Endothelial cell of umbilical vein (primary cell): ENCODE measurements at regions not wholly inside any gene's neighbourhood (a gene's known extent, or its start where the extent isn't known, plus 50 kb on each side); places are given as distances from the start of the nearest gene placed in this dataset.

Experiments used
- BruUV-seq: library from RNA; stranded (reverse); fragments of 400-500 nt; replicated peaks from 2 replicates; lab custom pipeline; 2021; lab: Mats Ljungman, UMichigan
- CTCF ChIA-PET: fragments of 300-600, 350-600 bp; sonication (Branson Sonifier 250); formaldehyde crosslinking; loops from one replicate; lab custom pipeline; 2021; ENCODE audit warnings: antibody characterized with exemption, inconsistent platforms; lab: Charles Lee
- POLR2A ChIA-PET: fragments of 300-600, 350-600 bp; sonication (Branson Sonifier 250); formaldehyde crosslinking; loops from one replicate; lab custom pipeline; 2021; ENCODE audit warnings: antibody characterized with exemption, inconsistent platforms; lab: Charles Lee
- DNase-seq: peaks from one replicate; pipeline ENCODE4 v3.0.0-alpha.2; 2011; ENCODE audit warnings: low read depth, low spot score
- FAIRE-seq: peaks from 2 replicates; lab custom pipeline; 2011; peaks lifted over from hg19 to GRCh38; lab: Jason Lieb, UNC
- H2AFZ ChIP-seq: 2 replicates; pipeline ENCODE4 v1.6.0; 2012; ENCODE audit warnings: low read depth, low read length, control low read depth, inconsistent platforms
- H3K27ac ChIP-seq: 2 replicates; pipeline ENCODE4 v1.5.1; 2011; ENCODE audit warnings: low read depth, mild to moderate bottlenecking, control low read depth, low read length, moderate library complexity; ENCODE audit not compliant: insufficient read depth
- H3K27me3 ChIP-seq, 2 experiments: 2 replicates each; pipeline versions ENCODE4 v1.6.0 to v1.6.1; 2011; ENCODE audit warnings: low read length in 2 of 2, mixed read lengths in 1 of 2; ENCODE audit not compliant: control insufficient read depth in 2 of 2, insufficient read depth in 2 of 2
- H3K36me3 ChIP-seq, 2 experiments: 2 replicates in 1 of 2; 3 replicates in 1 of 2; pipeline ENCODE4 v1.5.1; 2011; ENCODE audit warnings: low read length in 2 of 2, mild to moderate bottlenecking in 1 of 2, moderate library complexity in 1 of 2; ENCODE audit not compliant: control insufficient read depth in 2 of 2, insufficient read depth in 2 of 2; ENCODE audit errors: extremely low read depth in 1 of 2
- H3K4me1 ChIP-seq: 3 replicates; pipeline ENCODE4 v1.5.1; 2011; ENCODE audit warnings: mild to moderate bottlenecking, low read length; ENCODE audit not compliant: control insufficient read depth, insufficient read depth; ENCODE audit errors: extremely low read depth
- H3K4me2 ChIP-seq: 2 replicates; pipeline ENCODE4 v1.6.1; 2011; ENCODE audit warnings: low read length, control low read depth, mixed read lengths; ENCODE audit not compliant: insufficient read depth
- H3K4me3 ChIP-seq, 3 experiments: fragments of 200-600 bp in 1 of 3; sonication (generic), shearing (Covaris generic) in 1 of 3; replicated peaks in 1 of 3; 2 replicates each; pipeline ENCODE4 v1.5.1; 2011 to 2016; ENCODE audit warnings: control low read depth in 3 of 3, low read length in 3 of 3, mild to moderate bottlenecking in 2 of 3, inconsistent platforms in 1 of 3, low read depth in 1 of 3, moderate library complexity in 1 of 3; ENCODE audit not compliant: insufficient read depth in 1 of 3
- H3K79me2 ChIP-seq: 2 replicates; pipeline ENCODE4 v1.6.0; 2012; ENCODE audit warnings: low read length, inconsistent platforms; ENCODE audit not compliant: control insufficient read depth, insufficient read depth
- H3K9ac ChIP-seq: replicated peaks from 2 replicates; pipeline ENCODE3; 2011; ENCODE audit warnings: low read length, control low read depth; ENCODE audit not compliant: insufficient read depth; ENCODE audit errors: extremely low read depth
- H3K9me1 ChIP-seq: replicated peaks from 3 replicates; pipeline ENCODE4 v1.6.0; 2011; ENCODE audit warnings: mild to moderate bottlenecking, low read length; ENCODE audit not compliant: control insufficient read depth, insufficient read depth; ENCODE audit errors: extremely low read depth
- H3K9me3 ChIP-seq: replicated peaks from 2 replicates; pipeline ENCODE4 v1.5.1; 2012; ENCODE audit warnings: low read length, inconsistent platforms; ENCODE audit not compliant: control insufficient read depth, insufficient read depth
- H4K20me1 ChIP-seq: replicated peaks from 2 replicates; pipeline ENCODE3; 2011; ENCODE audit warnings: mild to moderate bottlenecking, low read length; ENCODE audit not compliant: control insufficient read depth, insufficient read depth; ENCODE audit errors: extremely low read depth
- EZH2 ChIP-seq: IDR thresholded peaks from 2 replicates; pipeline ENCODE4 v1.6.1; 2012; ENCODE audit warnings: borderline replicate concordance, low read depth, mild to moderate bottlenecking, moderate library complexity, low read length, inconsistent platforms; ENCODE audit not compliant: severe bottlenecking
- GATA2 ChIP-seq: IDR thresholded peaks from 2 replicates; pipeline ENCODE4 v1.7.0; 2011; ENCODE audit warnings: low read depth, mild to moderate bottlenecking, moderate library complexity, mixed read lengths, low read length; ENCODE audit not compliant: insufficient read length, insufficient read depth
- JUN ChIP-seq: IDR thresholded peaks from 2 replicates; pipeline ENCODE4 v1.6.1; 2011; ENCODE audit warnings: borderline replicate concordance, low read depth; ENCODE audit not compliant: insufficient read length, insufficient read depth
- MYC ChIP-seq: IDR thresholded peaks from one replicate; pipeline ENCODE4 v1.6.1; 2011; ENCODE audit warnings: mild to moderate bottlenecking, low read depth, low read length
- POLR2A ChIP-seq: IDR thresholded peaks from 2 replicates; pipeline ENCODE4 v1.6.1; 2012; ENCODE audit warnings: low read depth, mild to moderate bottlenecking, control low read depth, low read length
- POLR2AphosphoS5 ChIP-seq: IDR thresholded peaks from 2 replicates; pipeline ENCODE4 v1.6.1; 2012; ENCODE audit warnings: low read depth, mild to moderate bottlenecking, control low read depth, low read length, moderate library complexity; ENCODE audit not compliant: insufficient read depth
- dilution Hi-C: fragments of 300-500 bp; cut with MboI; formaldehyde crosslinking; loops from one replicate; pipeline ENCODE4 v1.15.0; 2019; ENCODE audit warnings: low sequenced_read_pairs; ENCODE audit not compliant: extremely low pct_ligation_motif_present
- intact Hi-C: fragments of 100-400 bp; cut with micrococcal nuclease; formaldehyde crosslinking; loops from one replicate; pipeline ENCODE4 v1.10.0; 2022
- TF ChIP-seq, protein P1 (sequence below): IDR thresholded peaks from 2 replicates; pipeline ENCODE4 v1.6.1; 2011; ENCODE audit not compliant: insufficient read depth, insufficient read length

DNA sequence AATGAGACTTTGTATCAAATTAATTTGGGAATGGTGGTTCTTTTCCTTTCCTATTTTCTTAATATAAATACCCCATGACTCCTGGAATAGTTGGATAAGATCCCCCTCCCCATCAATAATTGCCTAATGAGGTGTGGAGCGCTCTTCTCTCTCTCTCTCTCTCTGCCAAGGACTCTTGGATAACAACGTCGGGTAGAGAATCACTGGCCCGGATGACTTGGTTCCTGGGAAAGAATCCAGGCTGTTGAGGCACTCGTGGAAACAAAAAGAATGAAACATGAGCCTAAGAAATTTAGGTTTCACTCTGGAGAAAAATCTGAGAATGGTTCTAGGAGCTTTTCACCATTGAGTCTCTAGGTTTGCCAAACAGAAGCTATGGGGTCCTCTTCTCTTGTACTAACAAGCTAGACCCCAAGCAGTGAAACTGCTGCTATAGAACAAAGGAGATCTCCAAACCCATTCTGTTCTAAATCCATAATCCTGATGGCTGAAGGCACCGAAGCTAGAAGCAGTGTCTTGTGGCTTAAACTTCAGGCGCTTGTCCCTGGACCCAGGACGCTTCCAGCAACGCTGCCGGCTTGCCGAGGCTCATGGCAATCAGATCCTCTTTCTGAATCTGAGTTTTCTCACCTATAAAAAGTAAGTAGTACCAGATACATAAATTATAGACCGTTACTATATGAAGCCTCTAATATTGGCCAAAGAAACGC, 241.6 kb upstream of the BTBD3 start:
- Histone ChIP-seq H3K9me1 (no peaks in the 10 kb centered on the region), H3K9me3 (no peaks in the 10 kb centered on the region), H3K4me1 (no peaks in the 10 kb centered on the region), H3K79me2 (no peaks in the 10 kb centered on the region), H3K27me3 (peaks cover 0 to 5% of the 10 kb centered on the region in 2 experiments), H3K4me3 (no peak overlapping the region), H3K9ac (no peak overlapping the region), H3K36me3 (no peaks in the 10 kb centered on the region), H4K20me1 (no peaks in the 10 kb centered on the region), H2AFZ (no peak overlapping the region), H3K27ac (no peak overlapping the region), H3K4me2 (no peak overlapping the region)
- intact Hi-C loops, result loop anchor here (1.0 to 5.0 kb wide), 5 partner anchors 214 to 1431 kb away; no protein-coding TSS in a partner anchor
- no TSS peak for BruUV-seq
- POLR2A ChIA-PET, result no interaction called here
- CTCF ChIA-PET, result interaction anchor here (0.7 to 2.0 kb wide), 13 partner anchors 11 to 1291 kb away, joined by 3 to 9 read pairs (median 5); partner anchors contain the start of gene BTBD3
- dilution Hi-C loops, result no loop called here
- no peak for DNase-seq
- TF ChIP-seq POLR2AphosphoS5, result no peak
- no peak for TF ChIP-seq GATA2
- TF ChIP-seq POLR2A, result no peak
- no peak for TF ChIP-seq JUN
- no peak for TF ChIP-seq EZH2
- TF ChIP-seq, protein P1, sequence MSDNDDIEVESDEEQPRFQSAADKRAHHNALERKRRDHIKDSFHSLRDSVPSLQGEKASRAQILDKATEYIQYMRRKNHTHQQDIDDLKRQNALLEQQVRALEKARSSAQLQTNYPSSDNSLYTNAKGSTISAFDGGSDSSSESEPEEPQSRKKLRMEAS, result no peak
- no peak for TF ChIP-seq MYC
- peak; percentile 4 for FAIRE-seq
